ENCODE measurements at regions not wholly inside any gene's neighbourhood (a gene's known extent, or its start where the extent isn't known, plus 50 kb on each side); places are given as distances from the start of the nearest gene placed in this dataset.

DNA sequence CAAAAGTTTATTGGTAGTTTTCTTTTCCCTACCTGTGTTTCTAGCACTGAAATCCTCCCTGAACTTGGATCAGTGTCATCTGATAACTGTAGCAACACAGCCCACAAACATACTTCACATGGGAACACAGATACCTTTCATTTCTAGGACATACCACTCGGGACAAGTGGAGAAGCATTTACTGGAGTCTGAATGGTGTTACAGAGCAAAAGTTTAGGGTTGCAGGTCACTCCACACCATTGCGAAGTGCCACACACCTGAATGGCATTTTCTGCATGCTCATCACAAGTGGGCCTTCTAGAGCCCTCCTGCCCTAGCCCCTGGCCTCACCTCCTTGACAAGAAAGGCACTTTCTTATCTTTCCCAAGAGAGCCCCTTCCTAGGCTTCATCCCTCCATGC, 184.8 kb upstream of the PKDCC start:
- in situ Hi-C loops (cut with MboI; ENCODE audit: low sequenced_read_pairs) = loop anchor here (25.0 kb wide), 2 partner anchors 349 to 449 kb away; no protein-coding TSS in a partner anchor

- in situ Hi-C loops (cut with MboI; ENCODE audit: low sequenced_read_pairs) = loop anchor here (25.0 kb wide), 2 partner anchors 347 to 447 kb away; no protein-coding TSS in a partner anchor
Measured at GRCh38 chr2:41865263-41865662, 182.6 kb upstream of the PKDCC start.

DNA sequence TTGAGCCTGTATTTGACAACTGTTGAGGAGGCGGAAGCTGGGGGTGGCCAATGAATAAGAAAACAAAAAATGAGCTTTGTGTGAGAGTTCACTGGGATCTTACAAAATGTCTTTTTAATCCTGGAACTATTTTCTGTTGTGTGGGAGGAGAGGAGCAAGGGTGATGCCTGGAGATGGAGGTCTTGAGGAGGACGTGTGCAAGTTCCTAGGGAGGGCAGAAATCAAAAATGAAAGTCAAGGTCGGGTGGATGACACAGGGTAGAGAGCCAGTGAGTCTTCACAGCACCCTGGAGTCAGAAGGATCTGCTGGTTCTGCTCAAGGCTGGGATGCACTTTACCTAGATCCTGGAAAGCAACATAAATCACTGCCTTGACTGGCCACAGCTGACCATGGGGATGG, 180.3 kb upstream of the PKDCC start:
- in situ Hi-C loops (cut with MboI; ENCODE audit: low sequenced_read_pairs) = loop anchor here (25.0 kb wide), 2 partner anchors 345 to 445 kb away; no protein-coding TSS in a partner anchor

- in situ Hi-C loops (cut with MboI; ENCODE audit: low sequenced_read_pairs) = loop anchor here (10.0 to 25.0 kb wide), 3 partner anchors 215 to 443 kb away; no protein-coding TSS in a partner anchor
Measured at GRCh38 chr2:41869542-41870264, 178.1 kb upstream of the PKDCC start.

DNA sequence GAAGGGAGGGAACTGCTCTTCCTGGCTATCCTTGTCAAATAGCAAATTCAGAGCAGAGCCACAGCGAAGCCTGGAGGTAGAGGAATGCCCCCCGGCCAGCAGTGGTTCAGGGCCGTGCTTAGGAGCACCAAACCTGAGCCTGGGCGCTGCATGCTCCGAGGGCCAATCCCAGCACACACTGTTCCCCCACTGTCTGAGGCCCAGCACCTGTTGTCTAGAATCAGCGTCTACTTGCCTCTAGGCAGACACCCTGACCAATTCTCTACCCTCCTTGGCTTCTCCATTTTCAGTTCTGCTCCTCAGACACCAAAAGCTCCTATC, 177.6 kb upstream of the PKDCC start:
- in situ Hi-C loops (cut with MboI; ENCODE audit: low sequenced_read_pairs) = loop anchor here (10.0 to 25.0 kb wide), 3 partner anchors 215 to 442 kb away; no protein-coding TSS in a partner anchor

GRCh38 chr2:41871080-41871479, 176.7 kb upstream of the PKDCC start:
- in situ Hi-C loops (cut with MboI; ENCODE audit: low sequenced_read_pairs) = loop anchor here (10.0 to 25.0 kb wide), 3 partner anchors 214 to 441 kb away; no protein-coding TSS in a partner anchor

DNA sequence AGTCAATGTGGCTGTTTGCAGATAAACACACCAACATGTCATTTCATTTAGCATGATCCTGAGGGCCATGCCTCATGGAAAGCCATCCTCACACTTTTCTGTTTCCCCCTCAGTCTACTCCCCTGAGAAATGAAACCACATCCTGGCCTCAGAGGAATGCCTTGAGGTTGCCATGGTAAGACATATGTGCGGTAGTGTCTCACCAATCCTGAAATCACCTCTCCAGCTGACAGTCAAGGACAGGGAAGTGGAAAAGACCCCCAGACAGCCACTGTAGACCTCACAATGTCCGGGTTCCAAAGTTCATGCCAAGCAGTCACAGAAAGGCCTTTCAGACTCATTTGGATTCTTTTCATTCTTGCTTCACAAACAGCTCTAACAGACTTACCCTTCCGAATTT, 175.2 kb upstream of the PKDCC start:
- in situ Hi-C loops (cut with MboI; ENCODE audit: low sequenced_read_pairs) = loop anchor here (10.0 to 25.0 kb wide), 3 partner anchors 212 to 440 kb away; no protein-coding TSS in a partner anchor

GRCh38 chr2:41873102-41874031, 174.5 kb upstream of the PKDCC start:
- in situ Hi-C loops (cut with MboI; ENCODE audit: low sequenced_read_pairs) = loop anchor here (10.0 to 25.0 kb wide), 3 partner anchors 211 to 439 kb away; no protein-coding TSS in a partner anchor

DNA sequence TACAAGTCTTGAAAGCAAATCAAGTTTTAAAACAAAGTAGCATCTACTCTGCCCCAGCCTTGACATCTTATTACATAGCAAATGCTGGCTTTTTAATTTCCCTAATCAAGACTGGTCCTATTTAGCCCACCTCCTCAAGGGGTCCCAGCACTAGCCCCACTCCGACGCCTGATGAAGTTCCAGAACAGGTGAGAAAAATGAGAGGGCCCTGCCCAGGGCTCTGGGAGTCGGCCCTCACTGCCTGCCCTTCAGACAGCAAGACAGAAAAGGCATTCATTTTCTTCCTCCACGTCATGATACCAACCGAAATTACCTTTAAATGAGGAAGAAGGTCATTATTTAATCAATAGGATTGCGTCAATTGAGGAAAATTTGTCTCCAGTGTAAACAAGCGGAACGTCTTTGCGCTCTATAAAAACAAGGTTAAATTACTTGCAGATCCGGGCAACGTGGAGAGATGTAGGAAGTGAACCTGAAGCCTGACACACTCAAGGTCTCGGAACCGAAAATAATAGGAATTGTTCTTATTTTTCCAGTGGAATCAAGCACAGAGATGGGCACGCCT, 170.6 kb upstream of the PKDCC start:
- in situ Hi-C loops (cut with MboI; ENCODE audit: low sequenced_read_pairs) = loop anchor here (10.0 kb wide), 1 partner anchor 208 kb away; no protein-coding TSS in a partner anchor

DNA sequence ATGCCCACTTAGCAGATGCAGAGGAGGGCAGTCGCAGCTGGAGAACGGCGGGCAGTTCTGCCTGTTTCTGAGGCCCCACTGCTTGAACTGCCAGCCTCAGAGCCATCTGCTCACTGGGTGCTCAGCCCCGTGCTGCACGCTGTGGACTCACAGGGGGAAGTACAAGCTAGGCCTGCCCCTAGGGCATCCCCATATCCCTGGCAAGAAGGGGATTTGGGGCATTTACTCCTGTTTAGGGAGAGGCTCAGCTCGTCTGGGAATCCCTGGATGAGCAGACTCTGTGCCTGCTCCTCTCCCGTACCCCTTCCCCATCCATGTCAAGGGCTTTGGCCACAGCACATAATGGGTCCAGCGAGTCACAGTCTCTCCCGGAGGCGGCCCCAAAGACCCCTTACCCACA, 169.8 kb upstream of the PKDCC start:
- in situ Hi-C loops (cut with MboI; ENCODE audit: low sequenced_read_pairs) = loop anchor here (10.0 kb wide), 1 partner anchor 207 kb away; no protein-coding TSS in a partner anchor

DNA sequence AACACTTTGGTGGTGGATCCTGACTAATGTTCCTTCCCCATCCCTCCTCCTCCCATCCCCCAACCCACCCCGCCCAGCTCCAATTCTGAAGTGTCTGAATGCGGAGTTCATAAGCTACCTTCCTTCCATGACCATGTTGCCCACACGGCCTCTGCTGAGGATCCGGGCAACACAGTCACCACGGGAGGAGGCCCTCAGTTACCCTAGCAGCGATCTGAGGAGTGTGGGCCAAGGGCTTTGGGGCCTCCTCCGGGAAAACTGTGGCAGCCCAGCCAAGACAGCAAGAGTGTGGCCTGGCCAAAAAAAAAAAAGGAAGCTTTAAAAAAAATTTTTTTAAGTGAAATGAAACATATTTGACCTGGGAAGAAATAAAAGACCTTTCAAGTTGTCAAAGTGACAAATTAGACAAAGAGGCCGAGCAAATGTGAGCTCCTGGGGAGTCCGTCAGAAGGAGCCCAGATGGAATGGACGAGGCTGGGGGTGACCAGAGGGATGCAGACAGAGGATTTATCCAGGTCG, 169.0 kb upstream of the PKDCC start:
- in situ Hi-C loops (cut with MboI; ENCODE audit: low sequenced_read_pairs) = loop anchor here (10.0 kb wide), 1 partner anchor 206 kb away; no protein-coding TSS in a partner anchor

DNA sequence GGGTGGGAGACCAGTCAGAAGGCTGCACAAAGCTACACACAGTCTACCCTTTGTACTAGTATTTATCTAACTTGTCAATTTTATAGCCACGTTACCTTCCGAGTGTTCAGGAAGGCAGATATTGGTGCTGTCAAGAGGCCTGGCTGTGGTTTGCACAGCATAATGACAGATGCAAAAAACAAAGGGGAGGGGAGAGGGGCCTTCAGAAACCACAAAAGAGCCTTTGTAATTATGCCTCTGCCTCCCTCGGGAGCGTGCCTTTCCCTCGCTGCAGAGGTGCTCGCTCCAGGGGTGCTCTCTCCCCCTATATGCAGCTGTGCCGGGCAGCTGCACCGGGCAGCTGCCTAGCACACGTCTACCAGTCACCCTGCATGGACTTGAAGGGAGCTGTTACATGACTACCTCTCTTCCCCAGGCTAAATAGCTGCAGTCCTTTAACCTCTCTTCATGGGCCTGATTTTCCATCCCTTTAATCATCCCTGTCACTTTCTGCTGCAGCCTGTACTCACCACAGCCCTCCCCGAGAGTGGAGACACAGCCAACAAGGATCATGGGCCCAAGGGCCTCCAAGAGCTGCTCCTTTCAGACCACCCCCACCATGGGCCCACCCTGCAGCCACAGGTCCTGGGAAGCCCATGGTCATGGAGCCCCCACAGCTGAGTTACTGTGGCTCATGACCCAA, 168.4 kb upstream of the PKDCC start:
- in situ Hi-C loops (cut with MboI; ENCODE audit: low sequenced_read_pairs) = loop anchor here (10.0 kb wide), 1 partner anchor 205 kb away; no protein-coding TSS in a partner anchor

GRCh38 chr2:41880561-41881243, 167.1 kb upstream of the PKDCC start:
- in situ Hi-C loops (cut with MboI; ENCODE audit: low sequenced_read_pairs) = no loop called here

GRCh38 chr2:41881249-41881648, 166.6 kb upstream of the PKDCC start:
- in situ Hi-C loops (cut with MboI; ENCODE audit: low sequenced_read_pairs) = no loop called here

GRCh38 chr2:41884718-41885117, 163.1 kb upstream of the PKDCC start:
- in situ Hi-C loops (cut with MboI; ENCODE audit: low sequenced_read_pairs) = no loop called here

- in situ Hi-C loops (cut with MboI; ENCODE audit: low sequenced_read_pairs) = no loop called here
Measured at GRCh38 chr2:41886145-41886664, 161.6 kb upstream of the PKDCC start.

DNA sequence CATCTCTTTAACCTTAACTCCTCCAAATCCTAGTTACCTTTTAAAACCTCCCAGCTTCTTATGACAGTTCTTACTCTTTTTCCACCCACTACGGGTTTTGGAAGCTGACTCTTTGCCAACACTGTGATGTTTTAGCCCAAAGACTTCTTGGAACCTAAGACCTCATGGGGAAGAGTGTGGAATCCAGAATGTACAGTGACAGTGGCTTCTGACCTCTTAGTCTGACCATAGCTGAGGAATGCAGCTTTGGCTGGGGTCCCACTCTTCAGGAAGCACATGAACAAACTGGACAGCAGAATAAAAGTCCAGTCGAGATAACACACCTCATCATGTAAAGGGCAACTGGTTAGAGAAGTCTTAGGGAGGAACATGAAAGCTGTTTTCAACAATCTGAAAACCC, 161.1 kb upstream of the PKDCC start:
- in situ Hi-C loops (cut with MboI; ENCODE audit: low sequenced_read_pairs) = no loop called here

GRCh38 chr2:41890341-41890740, 157.5 kb upstream of the PKDCC start:
- in situ Hi-C loops (cut with MboI; ENCODE audit: low sequenced_read_pairs) = no loop called here

DNA sequence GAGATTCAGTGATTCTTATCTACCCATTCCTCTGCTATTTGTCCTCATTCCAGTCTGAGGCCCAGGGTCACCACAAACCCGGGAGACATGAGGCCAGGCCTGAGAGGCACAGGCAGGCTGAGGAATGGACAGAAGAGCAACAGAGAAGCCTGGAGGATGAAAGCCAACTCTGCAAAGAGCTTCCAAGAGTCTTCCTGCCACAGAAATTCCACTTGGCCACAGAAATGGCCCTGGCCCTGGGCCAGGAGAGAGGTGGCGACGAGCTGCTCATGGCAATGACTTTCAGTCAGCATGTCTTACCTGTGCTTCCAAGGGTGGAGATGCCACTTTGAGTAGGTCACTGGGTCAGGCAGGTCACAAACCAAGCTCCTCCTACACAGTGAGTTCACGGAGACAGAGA, 155.3 kb upstream of the PKDCC start:
- in situ Hi-C loops (cut with MboI; ENCODE audit: low sequenced_read_pairs) = no loop called here

All from HL-60/S4 treated with retinoic acid at 250 ng/mL for 4 days and 3 days (cell line).